Iris pigment epithelial cell (primary cell): ENCODE measurements at regions not wholly inside any gene's neighbourhood (a gene's known extent, or its start where the extent isn't known, plus 50 kb on each side); places are given as distances from the start of the nearest gene placed in this dataset.
"Not testable (repeated sequence)": the region's sequence is repeated elsewhere in the genome, so short reads cannot be mapped to it uniquely, and the experiment has no call there.

ENCODE experiments used
- DNase-seq: peaks from one replicate; pipeline ENCODE4 v3.0.0-alpha.2; 2011; ENCODE audit warnings: low read depth

GRCh38 chr1:74818241-74818640, 85.3 kb downstream of the TYW3 start:
- DNase-seq, result no peak

- peak; percentile 46 for DNase-seq
Observed at GRCh38 chr1:74818661-74819456, 85.9 kb downstream of the TYW3 start.

DNA sequence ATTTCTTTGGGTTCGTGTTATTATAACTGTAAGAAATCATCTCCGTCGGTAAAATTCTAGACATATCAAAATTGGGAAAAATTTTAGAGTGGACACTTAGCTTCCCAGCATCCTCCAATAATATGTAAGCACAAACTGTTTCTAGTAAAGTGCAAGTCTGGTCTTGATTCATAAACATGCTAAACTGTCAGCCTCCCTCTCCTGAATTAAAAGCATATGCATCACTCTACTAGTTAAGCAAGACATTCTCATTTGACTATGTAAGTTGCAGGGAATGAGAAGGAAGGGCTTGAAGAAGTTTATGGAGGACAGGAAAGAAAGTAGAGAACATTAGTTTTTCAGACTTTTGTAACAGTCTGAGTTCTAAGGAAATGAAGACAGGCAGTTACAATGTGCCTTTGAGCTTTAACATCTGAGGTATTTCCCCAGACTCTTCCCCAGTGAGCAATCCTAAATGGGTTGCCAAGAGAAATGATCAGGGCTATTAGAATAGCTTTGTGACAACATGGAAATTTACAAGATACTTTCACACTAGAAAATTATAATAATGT, 90.0 kb downstream of the TYW3 start:
- DNase-seq, result peak; percentile 17

GRCh38 chr1:74824497-74825107, 91.7 kb downstream of the TYW3 start:
- DNase-seq, result no peak

GRCh38 chr1:74830766-74831165, 97.8 kb downstream of the TYW3 start:
- DNase-seq, result no peak

GRCh38 chr1:74834261-74834660, 101.3 kb downstream of the TYW3 start:
- DNase-seq, result no peak

DNA sequence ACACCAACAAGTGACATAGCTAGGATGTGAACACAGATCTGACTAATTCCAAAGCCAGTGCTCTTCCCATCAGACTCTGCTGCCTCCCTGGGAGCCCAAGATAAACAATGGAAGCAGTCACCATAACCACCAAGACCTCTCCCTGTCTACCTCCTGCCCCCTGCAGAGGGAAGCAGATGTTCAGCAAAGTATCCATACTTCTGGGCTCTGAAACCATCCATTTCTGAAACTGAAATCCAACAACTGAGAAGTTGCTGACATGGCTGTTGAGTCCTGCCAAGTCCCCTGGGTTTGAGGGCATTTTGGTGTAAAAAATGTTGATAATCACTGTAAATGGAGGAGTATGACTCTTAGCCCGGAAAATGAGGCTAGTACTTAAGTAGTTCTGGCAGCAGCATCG, 102.1 kb downstream of the TYW3 start:
- peak; percentile 21 for DNase-seq

GRCh38 chr1:74842726-74843125, 109.8 kb downstream of the TYW3 start:
- no peak for DNase-seq

DNA sequence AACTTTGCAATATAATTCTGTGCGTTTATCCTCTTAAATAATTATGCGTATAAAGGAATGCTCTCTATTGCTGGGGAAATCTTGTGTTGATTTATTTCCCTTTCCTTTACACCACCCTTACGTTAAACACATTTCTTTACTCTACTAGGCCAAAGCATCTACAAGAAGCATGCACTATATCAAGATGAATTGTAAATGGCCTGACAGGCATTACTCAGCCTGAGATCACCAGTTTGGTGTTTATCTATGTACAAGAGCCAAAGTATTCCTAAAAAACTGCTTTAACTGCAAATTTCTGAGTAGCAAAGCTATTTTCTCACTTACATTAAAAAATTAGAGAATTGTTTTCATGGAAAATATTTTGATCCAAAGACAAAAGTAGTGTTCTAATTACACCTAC, 114.8 kb downstream of the TYW3 start:
- peak; percentile 1 for DNase-seq

- no peak for DNase-seq
Observed at GRCh38 chr1:74853756-74854155, 120.8 kb downstream of the TYW3 start.

- DNase-seq, result no peak
Observed at GRCh38 chr1:74856174-74856573, 123.2 kb downstream of the TYW3 start.

- DNase-seq, result no peak
Observed at GRCh38 chr1:74857676-74858075, 124.7 kb downstream of the TYW3 start.

GRCh38 chr1:74858136-74858535, 125.2 kb downstream of the TYW3 start:
- no peak for DNase-seq

DNA sequence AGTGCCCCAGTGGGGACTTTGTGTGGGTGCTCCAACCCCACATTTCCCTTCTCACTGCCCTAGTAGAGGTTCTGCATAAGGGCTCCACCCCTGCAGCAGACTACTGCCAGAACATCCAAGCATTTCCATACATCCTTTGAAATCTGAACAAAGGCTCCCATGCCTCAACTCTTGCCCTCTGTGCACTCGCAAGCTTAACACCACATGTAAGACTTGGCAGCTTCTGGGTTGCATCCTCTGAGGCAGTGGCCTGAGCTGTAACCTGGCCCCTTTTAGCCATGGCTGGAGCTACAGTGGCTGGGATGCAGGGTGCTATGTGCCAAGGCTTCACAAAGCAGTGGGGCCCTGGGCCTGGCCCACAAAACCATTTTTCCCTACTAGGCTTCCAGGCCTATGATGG, 128.9 kb downstream of the TYW3 start:
- DNase-seq, result no peak

DNA sequence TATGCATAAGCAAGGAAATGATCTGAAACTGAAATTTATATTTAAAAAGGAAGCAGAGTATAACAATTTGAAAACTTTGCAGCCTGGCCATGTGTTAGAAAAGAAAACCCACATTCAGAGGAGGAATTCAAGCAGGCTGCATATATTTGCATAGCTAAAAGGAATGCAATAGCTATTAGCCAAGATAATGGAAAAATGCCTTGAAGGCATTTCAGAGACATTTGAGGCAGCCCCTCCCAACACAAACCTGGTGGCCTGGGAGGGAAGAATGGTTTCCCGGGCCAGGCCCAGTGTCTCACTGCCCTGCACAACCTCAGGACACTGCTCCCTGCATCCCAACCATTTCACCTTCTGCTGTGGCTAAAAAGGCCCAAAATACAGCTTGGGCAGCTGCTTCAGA, 136.8 kb downstream of the TYW3 start:
- DNase-seq, result no peak

DNA sequence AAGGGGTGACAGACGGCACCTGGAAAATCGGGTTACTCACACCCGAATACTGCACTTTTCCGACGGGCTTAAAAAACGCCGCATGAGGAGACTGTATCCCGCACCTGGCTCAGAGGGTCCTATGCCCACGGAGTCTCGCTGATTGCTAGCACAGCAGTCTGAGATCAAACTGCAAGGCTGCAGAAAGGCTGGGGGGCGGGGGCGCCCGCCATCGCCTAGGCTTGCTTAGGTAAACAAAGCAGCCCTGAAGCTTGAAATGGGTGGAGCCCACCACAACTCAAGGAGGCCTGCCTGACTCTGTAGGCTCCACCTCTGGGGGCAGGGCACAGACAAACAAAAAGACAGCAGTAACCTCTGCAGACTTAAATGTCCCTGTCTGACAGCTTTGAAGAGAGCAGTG, 144.4 kb downstream of the TYW3 start:
- not testable (repeated sequence) for DNase-seq

DNA sequence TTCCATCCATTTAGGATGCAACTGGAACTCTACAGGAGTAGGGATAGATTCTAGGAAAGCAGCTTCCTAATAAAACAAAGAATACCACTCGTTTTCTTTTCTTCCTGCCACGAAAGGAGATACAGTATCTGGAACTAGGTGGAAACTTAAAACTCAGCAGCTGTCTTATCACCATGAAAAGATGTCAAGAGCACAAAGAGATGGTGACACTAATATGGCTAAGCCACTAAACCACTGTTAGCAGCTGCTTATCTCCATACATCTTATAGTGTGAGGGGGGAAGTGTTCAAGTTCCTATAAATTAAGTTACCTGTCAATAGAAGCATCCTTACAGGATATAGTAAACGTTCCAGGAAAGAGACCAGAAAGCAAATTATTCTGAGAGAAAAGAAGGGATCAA, 162.5 kb downstream of the TYW3 start:
- DNase-seq, result no peak

DNA sequence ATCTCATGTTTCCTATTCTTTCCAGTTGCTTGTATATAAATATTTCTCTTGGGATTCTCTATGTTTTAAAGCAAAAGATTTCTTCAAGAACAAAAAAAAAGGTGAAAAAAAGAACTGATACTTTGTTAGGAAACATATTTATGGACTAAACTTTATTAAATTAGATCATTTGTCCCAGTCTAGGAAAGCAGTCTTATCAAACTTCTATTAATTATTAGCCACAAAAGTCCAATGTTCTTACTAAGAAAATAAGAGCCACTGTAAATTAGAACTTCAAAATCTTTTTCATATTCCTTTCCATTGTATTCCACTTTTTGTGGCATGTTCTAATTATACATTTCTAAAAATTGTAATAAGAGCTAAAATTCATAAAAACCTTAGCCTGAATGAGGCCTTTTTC, 175.2 kb downstream of the TYW3 start:
- no peak for DNase-seq

- DNase-seq, result no peak
Observed at GRCh38 chr1:74908797-74909196, 175.8 kb downstream of the TYW3 start.

GRCh38 chr1:74913978-74914377, 181.0 kb downstream of the TYW3 start:
- DNase-seq, result no peak

GRCh38 chr1:74933500-74933899, 200.5 kb downstream of the TYW3 start:
- DNase-seq, result no peak

- no peak for DNase-seq
Observed at GRCh38 chr1:74935446-74935845, 198.7 kb upstream of the LHX8 start.

GRCh38 chr1:74937176-74937575, 197.0 kb upstream of the LHX8 start:
- no peak for DNase-seq

DNA sequence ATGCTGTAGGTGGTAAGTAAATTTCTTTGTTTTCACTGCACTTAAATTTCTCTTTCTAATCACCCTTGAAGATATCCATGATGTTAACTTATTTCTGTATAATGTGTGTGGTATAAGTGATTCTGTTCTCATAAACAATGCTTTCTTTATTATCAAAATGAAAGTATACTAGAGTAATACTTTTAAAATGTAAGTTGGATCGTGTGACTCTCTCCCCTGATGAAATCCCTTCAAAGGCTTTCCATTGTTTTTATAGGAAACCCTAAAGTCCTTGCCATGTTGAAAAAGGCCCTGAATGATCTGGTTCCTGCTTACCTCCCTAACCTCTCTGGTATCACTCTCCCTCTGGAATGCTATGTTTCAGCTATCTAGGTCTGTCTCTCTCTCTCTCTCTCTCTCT, 191.1 kb upstream of the LHX8 start:
- no peak for DNase-seq
